K562 (cell line): ENCODE measurements at regions not wholly inside any gene's neighbourhood (a gene's known extent, or its start where the extent isn't known, plus 50 kb on each side); places are given as distances from the start of the nearest gene placed in this dataset.

Experiments used
- ATAC-seq: fragments of 200-7000 bp; cut with Tn5 transposase; 3 replicates; pipeline ENCODE4 v1.9.1; 2020; ENCODE audit warnings: moderate library complexity
- BruUV-seq: library from RNA; stranded (reverse); fragments of 400-500 nt; replicated peaks from 2 replicates; lab custom pipeline; 2021; lab: Mats Ljungman, UMichigan
- CTCF ChIA-PET: fragments of 300-600 bp; formaldehyde crosslinking; extraction: SDS; loops from one replicate; lab custom pipeline; 2021; ENCODE audit warnings: low intra/inter-chr PET ratio; lab: Yijun Ruan, JAX
- POLR2A ChIA-PET: fragments of 300-600, 350-650 bp; sonication (Branson Sonifier 250); formaldehyde crosslinking; extraction: SDS; loops from one replicate; lab custom pipeline; 2021; ENCODE audit warnings: antibody characterized with exemption, inconsistent platforms; lab: Yijun Ruan, JAX
- DNase-seq, 4 experiments: peaks; one replicate each; pipeline versions ENCODE4 v3.0.0 to v3.0.0-alpha.2; 2011 to 2018; ENCODE audit warnings: low spot score in 3 of 4, mixed read lengths in 3 of 4; ENCODE audit errors: extremely low read depth in 1 of 4
- FAIRE-seq: peaks from 2 replicates; lab custom pipeline; 2011; peaks lifted over from hg19 to GRCh38; lab: Jason Lieb, UNC
- H2AFZ ChIP-seq: 2 replicates; pipeline ENCODE4 v1.6.0; 2011; ENCODE audit warnings: low read depth, low read length, control low read depth, inconsistent platforms
- H3K27ac ChIP-seq: fragments of 200-600 bp; 3 replicates; pipeline ENCODE4 v1.8.0; 2011; ENCODE audit warnings: low read depth, mild to moderate bottlenecking, control low read depth, inconsistent platforms, low read length, moderate library complexity, mixed read lengths; ENCODE audit errors: extremely low read depth
- H3K27me3 ChIP-seq, 2 experiments: fragments of 300-600 bp in 1 of 2; 2 replicates in 1 of 2; 3 replicates in 1 of 2; pipeline versions ENCODE4 v1.6.0 to v1.8.0; 2011; ENCODE audit warnings: inconsistent platforms in 2 of 2, low read length in 2 of 2, mild to moderate bottlenecking in 1 of 2, mixed read lengths in 1 of 2, moderate library complexity in 1 of 2; ENCODE audit not compliant: control insufficient read depth in 2 of 2, insufficient read depth in 2 of 2
- H3K36me3 ChIP-seq: fragments of 300-600 bp; 3 replicates; pipeline ENCODE4 v1.8.0; 2011; ENCODE audit warnings: mild to moderate bottlenecking, low read length, inconsistent platforms; ENCODE audit not compliant: control insufficient read depth, insufficient read depth
- H3K4me1 ChIP-seq, 2 experiments: fragments of 200-600 bp in 1 of 2; replicated peaks in 1 of 2; 2 replicates in 1 of 2; 3 replicates in 1 of 2; pipeline versions ENCODE4 v1.5.1 to v1.8.0; 2011; ENCODE audit warnings: inconsistent platforms in 2 of 2, low read length in 2 of 2, mild to moderate bottlenecking in 1 of 2, mixed read lengths in 1 of 2, moderate library complexity in 1 of 2; ENCODE audit not compliant: control insufficient read depth in 2 of 2, insufficient read depth in 2 of 2
- H3K4me2 ChIP-seq: 2 replicates; pipeline ENCODE4 v1.6.1; 2011; ENCODE audit warnings: low read length, control low read depth, inconsistent platforms, mixed read lengths; ENCODE audit not compliant: insufficient read depth
- H3K4me3 ChIP-seq: fragments of 200-600 bp; sonication (generic), shearing (Covaris generic); 2 replicates; pipeline ENCODE4 v1.5.1; 2016; ENCODE audit warnings: control low read depth, inconsistent platforms
- H3K79me2 ChIP-seq: fragments of 200-600 bp; 3 replicates; pipeline ENCODE4 v1.8.0; 2011; ENCODE audit warnings: low read length, inconsistent platforms; ENCODE audit not compliant: control insufficient read depth, insufficient read depth
- H3K9ac ChIP-seq, 2 experiments: 2 replicates each; pipeline versions ENCODE4 v1.6.0 to v1.6.1; 2011; ENCODE audit warnings: low read depth in 2 of 2, low read length in 2 of 2, control low read depth in 1 of 2, inconsistent platforms in 1 of 2, mild to moderate bottlenecking in 1 of 2, mixed read lengths in 1 of 2; ENCODE audit not compliant: insufficient read depth in 1 of 2
- H3K9me1 ChIP-seq: one replicate; pipeline ENCODE4 v1.6.0; 2011; ENCODE audit warnings: inconsistent platforms, mild to moderate bottlenecking, low read length, moderate library complexity; ENCODE audit not compliant: control insufficient read depth, insufficient read depth
- H3K9me3 ChIP-seq: replicated peaks from 2 replicates; pipeline ENCODE4 v1.5.1; 2011; ENCODE audit warnings: low read depth, low read length, inconsistent platforms; ENCODE audit not compliant: control insufficient read depth, insufficient read depth
- H4K20me1 ChIP-seq: replicated peaks from 2 replicates; pipeline ENCODE4 v1.6.1; 2011; ENCODE audit warnings: low read length, inconsistent platforms, mixed read lengths; ENCODE audit not compliant: control insufficient read depth, insufficient read depth
- EWSR1 ChIP-seq: fragments of 450-650 bp; IDR thresholded peaks from 2 replicates; pipeline ENCODE4 v1.6.1; 2018; ENCODE audit warnings: borderline replicate concordance, mild to moderate bottlenecking, low read depth, moderate library complexity; ENCODE audit not compliant: partially characterized antibody
- GATA2 ChIP-seq: sonication (generic); formaldehyde crosslinking; IDR thresholded peaks from 2 replicates; pipeline ENCODE4 v1.4.0; 2020; ENCODE audit warnings: mild to moderate bottlenecking, missing genetic modification reagents
- GTF2A2 ChIP-seq: IDR thresholded peaks from 2 replicates; pipeline ENCODE4 v1.6.1; 2016; ENCODE audit warnings: mild to moderate bottlenecking, missing genetic modification characterization, missing compliant biosample characterization
- GTF2F1 ChIP-seq: IDR thresholded peaks from 2 replicates; pipeline ENCODE4 v1.6.1; 2011; ENCODE audit warnings: low read depth, low read length, improper control_type of control experiment
- KDM5B ChIP-seq: fragments of 200-600 bp; sonication (generic); IDR thresholded peaks from 2 replicates; pipeline ENCODE4 v1.6.1; 2012; ENCODE audit warnings: low read depth, mild to moderate bottlenecking, moderate library complexity, low read length, control low read depth, inconsistent platforms; ENCODE audit not compliant: insufficient replicate concordance
- MED1 ChIP-seq: sonication (generic); formaldehyde crosslinking; IDR thresholded peaks from 2 replicates; pipeline ENCODE4 v1.8.1; 2023; ENCODE audit warnings: missing genetic modification reagents, borderline replicate concordance
- PBX2 ChIP-seq, 2 experiments: IDR thresholded peaks in 1 of 2; conservative IDR thresholded peaks in 1 of 2; 2 replicates each; pipeline ENCODE4 v1.6.1; 2016; ENCODE audit warnings: low read depth in 2 of 2, mild to moderate bottlenecking in 1 of 2, missing compliant biosample characterization in 1 of 2, missing genetic modification characterization in 1 of 2, moderate library complexity in 1 of 2
- RERE ChIP-seq: sonication (generic); formaldehyde crosslinking; IDR thresholded peaks from 2 replicates; pipeline ENCODE4 v1.8.0; 2023; ENCODE audit warnings: missing genetic modification reagents, mild to moderate bottlenecking, borderline replicate concordance
- SMAD2 ChIP-seq: fragments of 150-350 bp; IDR thresholded peaks from 2 replicates; pipeline ENCODE4 v1.6.1; 2014; ENCODE audit warnings: low read depth, mild to moderate bottlenecking, low read length
- ZNF23 ChIP-seq: fragments of 250-450 bp; sonication (Bioruptor Pico); IDR thresholded peaks from 2 replicates; pipeline ENCODE4 v1.4.0; 2020; ENCODE audit warnings: mild to moderate bottlenecking
- ZNF274 ChIP-seq: IDR thresholded peaks from 2 replicates; pipeline ENCODE4 v1.6.1; 2011; ENCODE audit warnings: low read depth, mild to moderate bottlenecking, low read length, moderate library complexity, borderline replicate concordance
- ZNF408 ChIP-seq: fragments of 250-450 bp; sonication (Bioruptor Pico); IDR thresholded peaks from 2 replicates; pipeline ENCODE4 v1.4.0; 2020; ENCODE audit warnings: low read depth, mild to moderate bottlenecking, moderate library complexity
- ZNF655 ChIP-seq: fragments of 250-450 bp; sonication (Bioruptor Pico); IDR thresholded peaks from 2 replicates; pipeline ENCODE4 v1.5.0; 2021
- ZNF766 ChIP-seq: fragments of 200-800 bp; sonication (Bioruptor generic); conservative IDR thresholded peaks from 2 replicates; pipeline ENCODE4 v1.6.1; 2016; ENCODE audit warnings: missing genetic modification characterization, missing compliant biosample characterization
- WGBS: fragments of 100-300 bp; shearing (Covaris generic); methylation state at CpG from one replicate; pipeline ENCODE4 v1.1.6; 2016; ENCODE audit warnings: low coverage, mixed read lengths; ENCODE audit not compliant: insufficient coverage; ENCODE audit errors: missing lambda C conversion rate; 5-methylcytosine and 5-hydroxymethylcytosine counted together
- in situ Hi-C: fragments of 300-500 bp; cut with MboI; formaldehyde crosslinking; loops from 4 replicates; pipeline ENCODE4 v1.15.0; 2018; ENCODE audit warnings: inconsistent platforms, mixed read lengths
- intact Hi-C: fragments of 100-400 bp; cut with micrococcal nuclease; formaldehyde crosslinking; loops from 2 replicates; pipeline ENCODE4 v1.14.2; 2022

DNA sequence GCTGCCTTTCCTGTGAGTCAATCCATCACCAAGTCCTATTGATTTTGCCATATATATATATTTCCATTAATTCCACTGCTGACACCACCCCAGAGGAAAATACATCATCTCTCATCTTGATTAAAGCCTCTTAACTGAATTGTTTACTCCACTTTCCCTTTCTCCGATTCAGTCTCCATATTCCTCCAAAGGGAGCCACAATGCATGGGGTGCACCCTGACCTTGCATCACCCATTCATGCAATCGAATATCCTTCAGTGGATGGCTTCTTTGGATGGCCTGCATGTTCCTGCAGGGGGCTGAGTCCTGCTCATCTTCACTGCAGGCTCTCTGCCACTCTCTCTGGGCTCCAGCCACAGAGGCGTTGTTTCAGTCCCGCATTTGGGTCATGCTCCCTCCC, 231.0 kb downstream of the SNX18 start:
- no peak for ATAC-seq
- Histone ChIP-seq H3K9me3 (no peaks in the 10 kb centered on the region; the same call in 1 of the 2 replicates), H3K9me1 (no peaks in the 10 kb centered on the region), H3K4me2 (no peak overlapping the region), H2AFZ (no peak overlapping the region), H3K27me3 (no peaks in the 10 kb centered on the region), H3K27ac (no peak overlapping the region), H3K36me3 (no peaks in the 10 kb centered on the region), H3K9ac (no peak overlapping the region), H4K20me1 (no peaks in the 10 kb centered on the region), H3K79me2 (no peaks in the 10 kb centered on the region), H3K4me1 (peaks cover 11 to 25% of the 10 kb centered on the region in 2 experiments), H3K4me3 (no peak overlapping the region)
- no TSS peak for BruUV-seq
- CTCF ChIA-PET, result no interaction called here
- in situ Hi-C loops (no loop called here), intact Hi-C loops (no loop called here)
- FAIRE-seq, result no peak
- WGBS, result 72% methylated on average over 4 of the region's 4 CpGs
- no peak for DNase-seq
- POLR2A ChIA-PET, result no interaction called here
- TF ChIP-seq KDM5B, result no peak
- no peak for TF ChIP-seq GTF2A2 (tag)
- TF ChIP-seq ZNF274, result no peak
- TF ChIP-seq PBX2 (CRISPR knock-in tag; IDR thresholded peaks at IDR 0.05; ENCODE audit: low read depth), result no peak
- no peak for TF ChIP-seq PBX2 (tag; conservative IDR thresholded peaks at IDR 0.05; ENCODE audit: low read depth)
- no peak for TF ChIP-seq RERE (CRISPR knock-in tag)
- no peak for TF ChIP-seq SMAD2
- no peak for TF ChIP-seq EWSR1
- TF ChIP-seq ZNF23 (CRISPR knock-in tag), result no peak
- no peak for TF ChIP-seq GATA2
- no peak for TF ChIP-seq ZNF408 (CRISPR knock-in tag)
- no peak for TF ChIP-seq ZNF766 (CRISPR knock-in tag)
- TF ChIP-seq MED1, result no peak
- TF ChIP-seq ZNF655, result no peak
- no peak for TF ChIP-seq GTF2F1
